NCI-H748 treated with DMSO at 0.1 percent for 48 hours (cell line): ENCODE measurements at regions not wholly inside any gene's neighbourhood (a gene's known extent, or its start where the extent isn't known, plus 50 kb on each side); places are given as distances from the start of the nearest gene placed in this dataset.
"Not testable (repeated sequence)": the region's sequence is repeated elsewhere in the genome, so short reads cannot be mapped to it uniquely, and the experiment has no call there.

Source experiments
- DNase-seq: peaks from one replicate; lab custom pipeline; 2025; lab: John Stamatoyannopoulos, UW

GRCh38 chr3:170814822-170815221 lies 55.2 kb downstream of the RPL22L1 start:
- DNase-seq: no peak

- no peak for DNase-seq
Observed at GRCh38 chr3:170813266-170813665, 56.7 kb downstream of the RPL22L1 start.

DNA sequence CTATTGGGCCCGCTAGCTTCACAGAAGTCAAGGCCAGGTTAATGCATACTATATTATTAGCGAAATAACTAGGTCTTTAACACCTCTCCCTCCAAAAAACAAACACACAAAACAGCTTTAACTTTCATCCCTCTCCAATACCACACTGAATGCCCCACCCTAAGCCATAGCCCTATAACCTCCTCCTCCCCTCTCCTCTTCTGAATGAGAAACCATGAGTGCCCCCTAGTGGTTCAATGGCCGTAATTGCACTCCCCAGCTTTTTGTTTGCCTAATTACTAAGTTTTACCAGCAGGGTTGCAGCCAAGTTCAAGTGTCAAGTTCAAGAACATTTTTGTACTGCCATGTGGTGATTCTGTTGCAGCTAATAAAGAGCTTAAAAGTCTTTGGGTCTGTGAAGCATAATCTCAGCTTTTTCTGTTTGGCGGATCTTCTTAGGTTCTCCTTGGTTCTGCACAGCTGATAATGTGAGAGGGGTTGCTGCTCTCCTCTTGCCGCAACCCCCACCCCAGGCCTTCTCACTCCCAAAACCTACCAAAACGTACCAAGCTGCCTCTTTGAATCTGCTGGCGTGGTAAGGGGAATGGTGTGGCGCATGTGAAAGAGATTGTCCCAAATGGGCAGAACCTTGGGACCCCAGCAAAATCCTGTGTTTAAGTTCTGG lies 57.9 kb downstream of the RPL22L1 start:
- peak; percentile 72 for DNase-seq

DNA sequence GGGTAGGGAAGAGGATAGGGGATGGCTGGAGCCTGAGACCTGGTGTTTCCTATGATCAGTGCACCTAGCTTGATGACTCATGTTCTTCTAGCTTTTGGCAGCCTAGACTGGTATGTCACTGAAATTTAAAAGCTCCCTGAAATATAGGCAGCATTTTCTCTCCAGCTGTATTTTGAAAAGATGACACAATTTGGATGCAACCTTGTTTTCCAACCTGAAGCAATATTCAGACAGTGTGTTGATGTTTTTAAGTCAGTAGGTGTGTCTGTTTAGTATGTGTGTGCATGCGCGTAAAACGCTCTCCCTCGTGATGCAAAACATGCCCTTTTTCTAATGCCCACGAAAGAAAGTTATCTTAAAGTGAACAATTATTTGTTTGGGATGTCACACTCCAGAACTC lies 58.5 kb downstream of the RPL22L1 start:
- no peak for DNase-seq

DNA sequence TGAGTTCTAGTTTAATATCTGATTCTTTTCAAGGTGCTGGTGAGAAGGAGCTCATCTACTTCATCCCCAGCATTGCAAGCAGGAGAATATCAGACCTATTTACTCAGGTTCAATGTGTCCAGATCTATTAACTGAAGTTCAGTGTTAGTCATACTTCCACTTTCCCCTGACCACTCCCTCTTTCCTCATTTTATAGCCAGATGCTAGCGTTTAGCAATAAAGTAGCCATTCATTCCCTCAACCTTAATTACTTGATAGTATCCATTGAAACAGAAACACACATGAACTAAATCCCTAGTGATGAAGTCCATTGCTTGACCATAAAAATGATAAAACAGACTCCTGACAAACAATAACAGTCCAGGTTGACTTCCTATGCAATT lies 60.0 kb downstream of the RPL22L1 start:
- DNase-seq: no peak

DNA sequence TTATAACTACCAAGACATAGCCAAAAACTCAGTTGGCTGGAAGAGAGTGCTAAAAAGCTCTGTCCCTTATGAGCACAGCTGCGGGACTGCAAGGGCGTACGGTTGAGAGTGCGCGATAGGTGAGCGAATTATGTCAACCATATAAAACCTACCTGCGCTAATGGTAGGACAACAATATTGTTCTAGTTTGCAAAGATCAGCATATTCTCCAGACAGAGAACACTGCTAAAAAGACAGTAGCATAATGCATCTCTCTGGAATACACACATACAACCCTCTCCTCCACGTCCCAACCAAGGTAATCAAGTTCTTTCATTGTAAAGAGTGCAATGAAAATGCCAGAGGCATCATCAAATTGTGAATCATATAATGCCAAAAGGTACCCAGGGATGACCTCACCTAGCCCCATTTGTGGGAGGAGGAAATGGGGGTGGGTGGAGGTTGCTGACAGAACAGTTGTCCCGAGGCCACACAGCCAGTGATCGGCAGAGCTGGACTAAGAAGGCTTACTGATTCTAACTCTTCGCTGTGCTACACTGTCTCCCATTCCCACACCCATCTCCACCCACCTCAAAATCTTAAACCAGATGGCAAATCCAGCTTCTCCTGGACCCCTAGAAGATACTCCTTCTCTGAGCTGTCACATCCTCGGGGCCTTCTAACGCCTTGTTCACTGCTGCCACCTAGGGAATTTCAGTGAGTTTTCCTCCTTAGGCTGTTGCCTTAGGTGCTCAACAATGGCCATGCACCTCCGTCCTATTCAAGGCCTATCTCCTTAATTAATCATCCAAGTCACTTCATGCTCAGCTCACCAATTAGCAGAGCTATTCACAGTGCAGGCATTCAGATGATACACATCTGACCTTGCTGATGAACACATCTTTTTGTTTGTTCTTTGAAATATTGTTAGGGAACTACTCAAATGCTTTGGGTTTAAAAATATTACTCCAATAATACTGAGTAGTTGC lies 60.7 kb downstream of the RPL22L1 start:
- DNase-seq: peak; percentile 49

DNA sequence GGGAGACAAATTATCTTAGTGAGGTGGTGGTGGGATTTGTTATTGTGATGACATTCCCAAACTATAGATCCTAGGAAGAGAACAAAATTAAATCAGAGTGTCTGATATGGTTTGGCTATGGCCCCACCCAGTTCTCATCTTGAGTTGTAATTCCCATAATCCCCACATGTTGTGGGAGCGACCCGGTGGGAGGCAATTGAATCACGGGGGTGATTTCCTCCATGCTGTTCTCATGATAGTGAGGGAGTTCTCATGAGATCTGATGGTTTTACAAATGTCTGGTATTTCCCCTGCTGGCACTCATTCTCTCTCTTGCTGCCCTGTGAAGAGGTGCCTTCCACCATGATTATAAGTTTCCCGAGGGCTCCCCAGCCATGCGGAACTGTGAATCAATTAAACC lies 62.0 kb downstream of the RPL22L1 start:
- DNase-seq: no peak

- DNase-seq: no peak
Observed at GRCh38 chr3:170806676-170807075, 63.3 kb downstream of the RPL22L1 start.

- DNase-seq: no peak
Observed at GRCh38 chr3:170806141-170806540, 63.9 kb downstream of the RPL22L1 start.

GRCh38 chr3:170805296-170805695 lies 64.7 kb downstream of the RPL22L1 start:
- DNase-seq: not testable (repeated sequence)

DNA sequence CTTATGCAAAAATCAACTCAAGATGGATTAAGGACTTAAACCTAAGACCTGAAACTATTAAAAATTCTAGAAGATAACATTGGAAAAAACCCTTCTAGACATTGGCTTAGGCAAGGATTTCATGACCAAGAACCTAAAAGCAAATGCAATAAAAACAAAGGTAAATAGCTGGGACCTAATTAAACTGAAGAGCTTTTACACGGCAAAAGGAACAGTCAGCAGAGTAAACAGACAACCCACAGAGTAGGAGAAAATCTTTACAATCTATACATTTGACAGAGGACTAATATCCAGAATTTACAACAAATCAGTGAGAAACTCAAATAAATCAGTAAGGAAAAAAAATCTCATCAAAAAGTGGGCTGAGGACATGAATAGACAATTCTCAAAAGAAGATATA lies 65.4 kb downstream of the RPL22L1 start:
- DNase-seq: not testable (repeated sequence)

DNA sequence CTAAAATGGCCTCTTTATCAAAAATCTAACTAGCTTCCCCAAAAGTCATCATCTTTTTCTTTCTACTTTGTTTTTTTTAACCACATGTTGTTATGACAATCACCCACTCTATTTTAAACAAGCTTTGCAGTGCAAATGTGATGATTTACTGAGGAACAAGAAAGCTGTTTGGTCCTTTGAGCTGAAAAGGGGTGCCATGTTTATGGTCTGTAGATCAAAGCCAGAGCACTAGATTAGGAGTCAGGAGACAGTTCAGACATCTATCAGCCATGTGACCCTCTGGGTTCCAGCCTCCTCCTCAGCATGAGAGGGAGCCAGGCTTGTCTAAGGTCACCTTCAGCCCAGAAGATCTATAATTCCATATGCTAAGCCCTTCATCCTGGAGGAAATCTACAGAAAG lies 65.9 kb downstream of the RPL22L1 start:
- DNase-seq: no peak

DNA sequence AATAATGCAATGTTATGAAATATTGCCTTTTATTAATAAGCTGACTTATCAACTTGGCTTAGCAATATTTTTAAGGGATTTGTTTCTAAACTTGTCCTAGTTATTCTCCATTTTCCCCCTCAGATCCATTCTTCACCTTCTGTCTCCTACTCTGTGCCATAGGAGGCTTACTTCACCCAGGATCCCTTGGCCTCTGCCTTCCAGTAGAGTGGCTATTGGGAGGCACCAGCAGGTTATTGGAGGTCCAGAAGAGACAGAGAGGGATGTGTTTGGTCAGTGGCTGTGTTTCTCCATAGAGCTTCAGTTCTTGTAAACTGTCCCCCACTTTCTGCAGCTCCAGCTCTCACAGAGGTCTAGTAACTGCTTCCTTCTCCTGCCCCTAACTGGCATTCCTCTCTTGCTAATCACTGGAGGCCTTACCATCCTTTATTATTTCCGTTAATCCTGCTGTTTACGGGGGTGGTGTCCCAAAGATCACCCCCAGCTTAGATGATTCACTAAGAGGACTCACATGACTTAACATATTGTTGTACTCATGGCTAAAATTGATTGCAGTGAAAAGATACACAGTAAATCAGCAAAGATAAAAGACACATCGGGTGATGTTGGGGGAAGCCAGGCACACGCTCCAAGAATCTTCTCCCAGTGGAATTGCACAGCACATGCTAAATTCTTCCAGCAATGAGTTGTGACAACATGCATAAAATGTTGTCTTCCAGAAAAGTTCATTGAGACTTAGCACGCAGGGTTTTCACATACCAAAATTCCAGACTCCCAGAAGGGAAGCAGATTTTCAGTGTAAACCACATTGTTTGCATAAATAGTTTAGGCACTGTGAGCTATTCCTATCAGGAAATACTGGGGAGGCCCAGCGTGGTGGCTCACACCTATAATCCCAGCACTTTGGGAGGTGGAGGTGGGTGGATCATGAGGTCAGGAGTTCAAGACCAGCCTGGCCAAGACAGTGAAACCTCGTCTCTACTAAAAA lies 67.5 kb downstream of the RPL22L1 start:
- no peak for DNase-seq

DNA sequence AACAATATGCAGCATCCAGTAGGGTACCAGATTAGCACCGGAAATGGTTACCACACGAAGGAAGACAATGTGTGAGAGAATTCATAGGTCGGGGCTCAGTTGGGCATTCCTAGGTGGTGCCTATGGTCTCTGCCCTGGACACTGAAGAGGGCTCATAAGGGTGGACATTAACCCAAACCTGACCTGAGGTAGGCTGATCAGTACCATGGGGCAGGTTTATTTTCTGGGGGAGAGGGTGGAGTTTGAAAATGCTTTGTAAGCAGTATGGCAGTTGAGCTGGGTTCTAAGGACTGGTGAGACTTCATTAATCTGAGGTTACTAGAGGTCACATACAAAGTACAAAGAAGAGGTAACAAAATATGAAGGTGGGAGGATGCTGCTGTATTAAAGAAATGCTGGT lies 68.4 kb downstream of the RPL22L1 start:
- no peak for DNase-seq

DNA sequence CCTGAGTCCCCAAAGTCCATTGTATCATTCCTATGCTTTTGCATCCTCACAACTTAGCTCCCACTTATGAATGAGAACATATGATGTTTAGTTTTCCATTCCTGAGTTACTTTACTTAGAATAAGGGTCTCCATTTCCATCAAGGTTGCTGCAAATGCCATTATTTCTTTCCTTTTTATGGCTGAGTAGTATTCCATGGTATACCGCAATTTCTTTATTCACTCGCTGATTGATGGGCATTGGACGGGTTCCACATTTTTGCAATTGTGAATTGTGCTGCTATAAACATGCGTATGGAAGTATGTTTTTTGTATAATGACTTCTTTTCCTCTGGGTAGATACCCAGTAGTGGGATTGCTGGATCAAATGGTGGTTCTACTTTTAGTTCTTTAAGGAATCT lies 69.7 kb downstream of the RPL22L1 start:
- DNase-seq: not testable (repeated sequence)

- no peak for DNase-seq
Observed at GRCh38 chr3:170799009-170799408, 71.0 kb downstream of the RPL22L1 start.

GRCh38 chr3:170797685-170798084 lies 72.3 kb downstream of the RPL22L1 start:
- no peak for DNase-seq

- DNase-seq: no peak
Observed at GRCh38 chr3:170792471-170792870, 77.5 kb downstream of the RPL22L1 start.

DNA sequence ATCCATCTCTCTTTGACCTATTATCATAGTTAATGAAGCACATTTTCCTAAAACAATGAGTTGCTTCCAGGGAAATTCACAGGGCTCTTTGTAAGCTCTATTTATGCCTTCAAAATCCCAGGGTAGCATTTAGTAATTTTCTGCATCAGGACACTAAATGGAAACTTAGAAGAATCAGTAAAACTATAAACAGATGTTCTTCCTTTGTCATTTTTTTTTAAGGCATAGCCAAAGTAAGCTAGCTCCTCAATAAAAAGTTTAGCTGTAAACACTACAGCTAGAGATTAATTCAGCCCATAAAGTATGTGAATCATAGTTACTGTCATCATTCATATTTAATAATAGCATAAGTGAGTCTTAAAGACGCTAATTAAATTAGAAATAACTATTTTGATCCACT lies 79.3 kb downstream of the RPL22L1 start:
- no peak for DNase-seq

- DNase-seq: no peak
Observed at GRCh38 chr3:170787464-170787863, 82.5 kb downstream of the RPL22L1 start.

DNA sequence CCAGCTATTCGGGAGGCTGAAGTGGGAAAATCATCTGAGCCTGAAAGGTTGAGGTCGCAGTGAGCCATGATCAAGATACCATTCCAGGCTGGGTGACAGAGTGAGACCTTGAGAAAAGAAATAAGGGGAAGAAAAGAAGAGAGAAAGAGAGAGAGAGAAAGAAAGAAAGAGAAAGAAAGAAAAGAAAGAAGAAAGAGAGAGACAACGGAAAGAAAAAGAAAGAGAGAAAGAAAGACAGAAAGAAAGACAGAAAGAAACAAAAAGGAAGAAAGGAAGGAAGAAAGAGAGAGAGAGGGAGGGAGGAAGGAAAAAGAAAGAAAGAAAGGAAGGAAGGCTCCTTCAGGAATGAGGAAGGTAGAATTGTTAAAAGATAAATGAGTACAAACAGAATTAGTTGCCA lies 84.5 kb downstream of the RPL22L1 start:
- DNase-seq: no peak

DNA sequence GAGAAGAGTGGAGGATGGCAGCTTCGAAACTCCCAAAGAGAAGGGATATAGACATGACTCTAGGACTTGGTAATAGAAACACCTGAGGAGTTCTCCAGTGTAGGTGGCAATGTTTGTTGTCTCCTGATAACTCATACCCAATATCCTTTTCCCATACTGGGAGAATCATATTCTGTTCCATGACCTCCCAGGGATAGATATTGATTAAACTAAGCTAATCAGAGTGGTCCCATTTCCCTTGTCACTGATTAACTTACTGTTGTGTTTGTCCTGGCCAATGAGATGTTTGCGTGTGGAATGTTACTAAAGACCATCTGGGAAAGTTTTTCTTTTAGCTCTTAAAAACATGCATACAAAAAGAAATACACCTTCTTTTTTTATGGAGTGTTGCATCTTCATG lies 85.6 kb downstream of the RPL22L1 start:
- no peak for DNase-seq
